ENCODE measurements at regions not wholly inside any gene's neighbourhood (a gene's known extent, or its start where the extent isn't known, plus 50 kb on each side); places are given as distances from the start of the nearest gene placed in this dataset.
"Not testable (repeated sequence)": the region's sequence is repeated elsewhere in the genome, so short reads cannot be mapped to it uniquely, and the experiment has no call there.

DNA sequence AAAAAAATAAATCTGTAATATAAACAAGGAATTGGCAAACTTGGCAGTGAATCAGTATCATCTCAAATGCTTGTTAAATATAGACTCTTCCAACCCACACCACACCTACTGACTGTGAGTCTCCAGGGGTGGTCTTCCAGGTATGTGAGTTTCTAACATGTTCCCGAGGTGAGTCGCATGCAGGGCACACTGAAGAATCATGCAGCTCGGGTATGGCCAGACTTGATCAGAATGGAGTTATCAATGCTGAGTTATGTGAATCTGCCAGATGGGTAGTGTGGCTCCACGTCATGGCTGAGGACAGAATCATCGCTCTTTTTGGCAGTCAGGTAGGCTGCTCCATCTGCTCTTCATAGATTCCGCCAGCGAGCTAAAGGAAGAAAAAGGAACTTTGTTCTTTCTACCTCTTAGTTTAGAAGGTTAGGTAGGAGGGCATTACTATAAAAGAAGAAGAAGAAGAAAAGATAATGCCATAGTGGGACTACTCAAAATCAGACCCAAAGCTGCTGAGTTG, 1279.7 kb upstream of the ZEB2 start:
- no peak for DNase-seq

DNA sequence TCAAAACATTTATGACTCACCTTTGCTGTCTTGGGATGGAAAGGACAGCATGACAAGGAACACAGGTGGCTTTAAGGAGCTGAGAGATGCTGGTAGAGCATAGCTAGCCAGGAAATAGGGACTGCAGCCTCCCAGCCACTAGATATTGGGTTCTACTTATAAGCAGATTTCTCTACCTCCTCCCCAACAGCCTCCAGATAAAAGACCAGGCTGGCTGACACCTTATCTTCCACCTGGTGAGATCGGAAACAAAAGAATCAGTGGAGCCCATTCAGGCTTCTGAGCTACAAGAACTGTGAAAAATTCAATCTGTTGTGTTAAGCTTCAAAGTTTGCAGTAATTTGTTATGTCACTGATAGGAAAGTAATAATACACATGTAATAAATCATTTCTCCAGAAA, 1278.5 kb upstream of the ZEB2 start:
- no peak for DNase-seq

DNA sequence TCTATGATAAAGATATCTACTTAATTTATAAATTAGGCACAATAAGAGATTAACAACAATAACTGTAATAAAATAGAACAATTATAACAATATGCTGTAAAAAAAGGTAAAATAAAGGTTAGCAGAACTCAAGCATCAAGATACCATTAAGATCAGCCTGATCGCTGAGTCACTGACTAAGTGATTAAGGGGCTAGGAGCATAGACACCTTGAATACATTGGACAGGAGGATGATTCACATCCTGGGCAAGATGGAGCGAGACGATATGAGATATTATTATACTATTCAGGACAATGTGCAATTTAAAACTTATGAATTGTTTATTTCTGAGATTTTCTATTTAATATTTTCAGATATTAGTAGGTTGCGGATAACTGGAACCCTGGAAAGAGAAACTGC, 1277.8 kb upstream of the ZEB2 start:
- DNase-seq, result no peak

- DNase-seq, result no peak
Measured at GRCh38 chr2:145792745-145793144, 1272.8 kb upstream of the ZEB2 start.

GRCh38 chr2:145789636-145790035, 1269.7 kb upstream of the ZEB2 start:
- DNase-seq, result no peak

GRCh38 chr2:145787597-145788361, 1267.9 kb upstream of the ZEB2 start:
- DNase-seq, result not testable (repeated sequence)

DNA sequence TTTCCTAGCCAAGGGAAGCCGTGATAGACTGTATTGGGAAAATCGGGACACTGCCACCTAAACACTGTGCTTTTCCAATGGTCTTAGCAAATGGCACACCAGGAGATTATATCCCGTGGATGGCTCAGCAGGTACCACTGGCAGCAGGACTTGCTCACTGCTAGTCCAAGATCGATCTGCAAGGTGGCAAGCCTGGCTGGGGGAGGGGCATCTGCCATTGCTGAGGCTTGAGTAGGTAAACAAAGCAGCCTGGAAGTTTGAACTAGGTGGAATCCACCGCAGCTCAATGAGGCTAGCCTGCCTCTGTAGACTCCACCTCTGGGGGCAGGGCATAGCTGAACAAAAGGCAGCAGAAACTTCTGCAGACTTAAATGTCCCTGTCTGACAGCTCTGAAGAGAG, 1262.7 kb upstream of the ZEB2 start:
- not testable (repeated sequence) for DNase-seq

GRCh38 chr2:145777914-145778313, 1258.0 kb upstream of the ZEB2 start:
- no peak for DNase-seq

DNA sequence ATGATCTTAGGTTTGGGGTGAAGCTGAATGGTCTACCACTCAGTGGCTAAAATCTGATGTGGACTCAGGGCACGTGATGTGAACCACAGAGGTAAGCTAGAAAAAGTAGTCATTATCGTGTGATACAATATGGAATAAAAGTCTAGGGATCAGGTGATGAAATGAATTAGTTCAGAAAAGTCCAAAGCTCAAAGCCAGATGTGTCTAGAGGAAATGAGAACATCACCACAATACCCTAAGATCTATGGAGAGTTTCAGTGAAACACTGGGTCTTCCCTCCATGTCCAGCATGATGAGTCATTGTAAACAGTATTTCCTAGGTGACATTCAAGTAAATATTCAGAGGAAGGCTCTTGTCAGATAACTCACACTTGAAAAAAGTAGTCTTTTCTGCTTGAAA, 1257.4 kb upstream of the ZEB2 start:
- no peak for DNase-seq

- no peak for DNase-seq
Measured at GRCh38 chr2:145775591-145775990, 1255.7 kb upstream of the ZEB2 start.

- DNase-seq, result peak; percentile 51 to 66
Measured at GRCh38 chr2:145771525-145771924, 1251.6 kb upstream of the ZEB2 start.

GRCh38 chr2:145769011-145769716, 1249.2 kb upstream of the ZEB2 start:
- DNase-seq, result no peak

DNA sequence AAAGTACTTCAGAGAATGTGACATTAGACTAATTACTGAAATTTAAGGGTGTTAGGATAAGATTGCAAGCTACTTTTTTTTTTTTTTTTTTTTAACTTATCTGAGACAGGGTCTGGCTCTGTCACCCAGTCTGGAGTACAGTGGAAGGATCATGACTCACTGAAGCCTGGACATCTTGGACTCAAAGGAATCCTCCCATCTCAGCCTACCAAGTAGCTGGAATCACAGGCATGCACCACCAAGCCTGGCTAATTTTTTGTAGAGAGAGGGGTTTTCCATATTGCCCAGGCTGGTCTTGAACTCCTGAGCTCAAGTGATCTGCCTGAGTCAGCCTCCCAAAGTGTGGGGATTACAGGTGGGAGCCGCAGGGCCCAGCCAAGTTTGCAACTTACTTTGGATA, 1246.0 kb upstream of the ZEB2 start:
- no peak for DNase-seq

GRCh38 chr2:145764631-145765030, 1244.7 kb upstream of the ZEB2 start:
- DNase-seq, result no peak

DNA sequence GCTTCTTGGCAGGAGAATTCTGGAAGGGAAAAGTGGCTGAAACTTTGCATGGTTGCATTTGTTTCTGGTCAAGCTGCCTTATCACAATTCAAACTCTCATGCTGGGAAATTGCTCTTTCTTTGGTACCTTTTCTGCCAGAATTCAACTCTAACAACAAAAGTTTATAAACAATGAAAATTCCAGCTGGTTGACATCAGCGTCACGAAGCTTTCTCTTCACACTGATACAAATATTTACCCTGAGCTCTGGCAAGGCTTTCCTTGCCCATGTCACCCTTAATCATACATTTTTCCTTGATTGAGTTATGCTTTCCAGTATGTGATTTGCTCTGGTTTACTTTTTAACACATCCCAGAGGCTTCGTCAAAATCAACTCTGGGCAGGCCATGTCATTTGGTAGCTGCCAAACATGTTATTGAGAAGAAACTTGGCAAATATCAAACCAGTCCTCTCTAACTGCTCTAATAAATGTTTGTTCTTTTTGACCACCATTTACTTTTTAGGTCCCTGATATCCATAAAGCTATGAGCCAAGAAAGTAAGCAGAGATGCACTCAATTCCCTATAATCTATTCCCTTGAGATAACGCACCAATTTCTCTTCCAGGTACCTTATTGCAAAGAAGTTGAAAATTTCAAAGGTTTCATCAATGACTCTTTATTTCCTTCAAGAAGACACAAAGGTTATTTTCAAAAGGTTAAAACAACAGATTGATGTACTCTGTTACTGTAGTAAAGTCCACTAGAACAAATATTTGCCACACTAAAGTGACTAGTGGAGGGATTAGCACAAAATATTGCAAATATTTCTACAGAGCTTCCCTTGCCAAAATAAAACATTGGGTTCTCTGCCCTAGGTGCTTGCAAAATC, 1241.1 kb upstream of the ZEB2 start:
- DNase-seq, result no peak

DNA sequence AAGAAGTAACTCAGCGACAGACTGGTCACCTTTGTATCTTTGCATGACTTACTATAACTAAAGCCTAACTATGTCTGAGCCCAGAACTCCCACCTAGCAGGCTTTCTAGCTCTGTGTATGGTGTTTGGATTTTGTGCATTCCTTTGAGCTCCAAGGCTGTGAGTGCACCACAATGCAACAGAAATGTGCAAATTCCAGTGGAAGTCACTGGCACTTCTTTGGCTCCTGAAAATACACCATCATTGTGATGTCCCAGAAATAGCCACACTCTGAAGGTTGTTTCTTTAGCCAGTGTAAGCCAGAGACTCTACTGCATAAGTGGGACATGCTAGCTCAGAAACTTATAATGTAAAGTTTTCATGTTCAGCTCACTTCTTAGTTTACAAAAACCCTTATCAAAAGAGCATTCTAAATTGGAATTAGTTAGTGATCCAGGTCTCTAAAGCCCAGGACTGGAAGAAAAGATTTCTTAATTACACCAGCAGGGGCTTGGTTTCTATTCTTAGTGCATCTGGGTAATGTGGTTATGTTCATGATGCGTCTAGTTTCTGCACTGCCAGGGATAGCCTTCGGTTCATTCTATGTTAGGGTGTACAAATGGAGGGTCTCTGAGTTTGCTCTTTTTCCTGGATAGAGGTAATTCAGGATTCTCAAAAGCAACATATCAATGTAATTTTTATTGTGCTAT, 1239.5 kb upstream of the ZEB2 start:
- DNase-seq, result no peak

GRCh38 chr2:145757503-145758246, 1237.8 kb upstream of the ZEB2 start:
- no peak for DNase-seq

DNA sequence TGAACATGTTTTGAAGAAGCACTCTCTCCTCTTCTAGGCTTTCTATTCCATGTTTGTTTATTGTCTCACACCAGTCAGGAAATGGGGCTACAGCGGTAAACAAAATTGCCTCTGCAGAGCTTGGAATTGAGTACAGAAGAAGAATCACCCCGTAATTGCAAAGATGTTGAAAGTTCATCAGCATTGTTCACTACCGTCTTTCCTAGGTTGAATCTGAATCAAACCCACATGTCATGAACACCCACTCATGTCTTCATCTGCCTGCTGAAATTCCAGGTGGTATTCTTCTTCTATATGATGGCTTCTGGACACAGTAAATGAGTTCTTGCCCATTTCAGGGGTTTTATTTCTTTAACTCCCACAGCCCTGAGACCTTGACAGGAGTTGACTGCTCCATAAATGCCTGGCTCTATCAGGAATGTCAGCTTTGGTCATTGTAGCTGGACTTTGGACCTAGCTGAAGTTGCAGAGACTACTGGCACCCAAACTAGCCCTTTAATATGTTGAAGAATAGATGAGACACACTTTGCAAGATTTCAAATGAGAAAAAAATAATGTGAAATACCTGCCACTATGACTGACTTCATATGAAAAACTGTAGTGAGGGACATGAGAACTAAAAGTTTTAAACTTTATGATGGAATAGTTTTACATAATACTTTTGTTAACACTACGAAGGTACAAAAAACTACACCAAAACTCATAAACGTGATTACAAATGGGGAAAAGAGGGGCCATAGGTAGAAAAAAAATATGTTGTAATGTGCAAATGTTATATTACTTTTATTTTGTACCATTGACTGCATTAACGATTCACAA, 1235.3 kb upstream of the ZEB2 start:
- DNase-seq, result no peak

GRCh38 chr2:145753966-145754365, 1234.0 kb upstream of the ZEB2 start:
- DNase-seq, result no peak

DNA sequence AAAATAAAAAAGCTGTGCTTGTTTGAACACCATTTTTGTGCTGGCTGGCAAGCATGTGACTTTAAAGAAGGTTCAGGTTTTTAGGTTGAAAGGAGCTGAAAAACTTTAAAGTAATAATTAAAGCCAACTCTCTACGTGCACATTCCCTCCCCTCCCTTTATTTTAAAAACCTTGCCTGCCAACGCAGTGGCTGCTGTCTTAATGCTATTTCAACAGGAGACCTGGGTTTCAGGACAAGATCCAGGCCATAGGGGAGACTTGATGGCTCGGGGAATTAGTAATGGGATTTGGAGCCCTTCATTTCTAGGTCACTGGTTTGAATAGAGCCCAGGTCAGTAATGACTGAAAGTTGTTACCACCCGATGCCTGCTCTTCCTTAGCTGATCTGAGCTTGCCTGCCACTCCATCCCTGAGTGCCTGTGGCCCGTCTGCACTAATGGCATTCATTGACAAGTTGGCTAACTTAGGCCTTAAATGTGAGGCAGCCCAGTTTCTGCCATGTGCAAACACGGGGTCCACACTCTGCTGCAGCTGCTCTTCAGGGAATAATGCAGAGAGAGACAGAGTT, 1233.2 kb upstream of the ZEB2 start:
- DNase-seq, result no peak
